Prostate gland (tissue), 2 donors: ENCODE measurements at regions not wholly inside any gene's neighbourhood (a gene's known extent, or its start where the extent isn't known, plus 50 kb on each side); places are given as distances from the start of the nearest gene placed in this dataset.

ENCODE experiments used
- POLR2A ChIP-seq: fragments of 450-650 bp; IDR thresholded peaks from one replicate; pipeline ENCODE4 v1.6.1; 2016; ENCODE audit warnings: antibody characterized with exemption, mild to moderate bottlenecking
- POLR2AphosphoS5 ChIP-seq: sonication (generic); formaldehyde crosslinking; IDR thresholded peaks from one replicate; pipeline ENCODE4 v1.6.1; 2017; ENCODE audit warnings: antibody characterized with exemption
- TF ChIP-seq, protein P1 (sequence below), 4 experiments: fragments of 200-600 bp in 2 of 4; fragments of 450-650 bp in 2 of 4; sonication (generic) in 2 of 4; IDR thresholded peaks; 1 replicate in 3 of 4; 2 replicates in 1 of 4; pipeline ENCODE4 v1.5.1; 2016 to 2019; ENCODE audit warnings: antibody characterized with exemption in 4 of 4, mild to moderate bottlenecking in 2 of 4, moderate library complexity in 2 of 4

DNA sequence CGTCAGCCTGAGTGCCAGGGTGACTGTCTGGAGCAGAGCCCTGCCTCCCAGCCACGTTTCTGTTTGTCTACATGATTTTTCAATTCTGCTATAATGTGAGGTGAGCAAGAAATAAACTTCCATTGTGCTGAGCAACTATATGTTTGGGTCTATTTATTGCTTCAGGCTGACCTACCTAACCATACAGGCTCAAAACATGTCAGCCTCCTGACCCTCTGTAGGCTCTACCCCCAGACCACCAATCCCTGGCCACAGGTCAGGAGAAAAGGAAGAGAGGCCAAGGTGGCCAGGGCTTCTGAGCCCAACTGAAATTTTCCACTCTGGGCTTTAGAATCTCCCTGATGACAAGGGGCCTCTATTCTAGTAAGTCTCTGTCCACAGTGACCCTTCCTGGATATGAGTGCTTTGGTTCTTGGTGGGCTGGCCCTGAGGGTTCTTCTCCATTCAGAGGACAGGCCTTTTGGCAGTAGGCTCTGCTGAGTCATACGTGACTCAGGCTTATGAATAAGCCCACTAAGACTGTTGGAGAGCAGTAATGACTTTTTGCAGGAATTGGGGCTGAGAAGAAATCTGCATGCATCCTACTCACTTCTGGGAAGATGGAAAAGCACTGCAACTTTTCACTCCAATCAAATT is 117.2 kb upstream of the TBCA start:
- TF ChIP-seq, protein P1, sequence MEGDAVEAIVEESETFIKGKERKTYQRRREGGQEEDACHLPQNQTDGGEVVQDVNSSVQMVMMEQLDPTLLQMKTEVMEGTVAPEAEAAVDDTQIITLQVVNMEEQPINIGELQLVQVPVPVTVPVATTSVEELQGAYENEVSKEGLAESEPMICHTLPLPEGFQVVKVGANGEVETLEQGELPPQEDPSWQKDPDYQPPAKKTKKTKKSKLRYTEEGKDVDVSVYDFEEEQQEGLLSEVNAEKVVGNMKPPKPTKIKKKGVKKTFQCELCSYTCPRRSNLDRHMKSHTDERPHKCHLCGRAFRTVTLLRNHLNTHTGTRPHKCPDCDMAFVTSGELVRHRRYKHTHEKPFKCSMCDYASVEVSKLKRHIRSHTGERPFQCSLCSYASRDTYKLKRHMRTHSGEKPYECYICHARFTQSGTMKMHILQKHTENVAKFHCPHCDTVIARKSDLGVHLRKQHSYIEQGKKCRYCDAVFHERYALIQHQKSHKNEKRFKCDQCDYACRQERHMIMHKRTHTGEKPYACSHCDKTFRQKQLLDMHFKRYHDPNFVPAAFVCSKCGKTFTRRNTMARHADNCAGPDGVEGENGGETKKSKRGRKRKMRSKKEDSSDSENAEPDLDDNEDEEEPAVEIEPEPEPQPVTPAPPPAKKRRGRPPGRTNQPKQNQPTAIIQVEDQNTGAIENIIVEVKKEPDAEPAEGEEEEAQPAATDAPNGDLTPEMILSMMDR (IDR thresholded peaks at IDR 0.05), result no peak
- TF ChIP-seq POLR2AphosphoS5, result no peak
- TF ChIP-seq POLR2A, result no peak
